NT2/D1 (cell line): ENCODE measurements at regions not wholly inside any gene's neighbourhood (a gene's known extent, or its start where the extent isn't known, plus 50 kb on each side); places are given as distances from the start of the nearest gene placed in this dataset.

Source experiments
- SUZ12 ChIP-seq: IDR thresholded peaks from 2 replicates; pipeline ENCODE4 v1.6.1; 2011; ENCODE audit not compliant: insufficient read length, insufficient read depth; ENCODE audit errors: extremely low read depth
- YY1 ChIP-seq: IDR thresholded peaks from 2 replicates; pipeline ENCODE4 v1.6.1; 2011; ENCODE audit not compliant: insufficient read length, insufficient read depth

GRCh38 chr3:86739244-86739643 is 251.7 kb downstream of the VGLL3 start:
- no peak for TF ChIP-seq SUZ12
- no peak for TF ChIP-seq YY1
